CD4-positive, alpha-beta T cell treated with Interleukin-12 subunit alpha and Interleukin-12 subunit beta, for 1 hour (primary cell): ENCODE measurements at regions not wholly inside any gene's neighbourhood (a gene's known extent, or its start where the extent isn't known, plus 50 kb on each side); places are given as distances from the start of the nearest gene placed in this dataset.

Experiments
- DNase-seq: peaks from one replicate; pipeline ENCODE4 v3.0.0-alpha.2; 2020

GRCh38 chr6:164534070-164534766 is 775.2 kb downstream of the C6orf118 start:
- no peak for DNase-seq

- DNase-seq = no peak
These were observed 776.4 kb downstream of the C6orf118 start for GRCh38 chr6:164533045-164533362.

- no peak for DNase-seq
These were observed 777.0 kb downstream of the C6orf118 start for GRCh38 chr6:164532198-164533044.

GRCh38 chr6:164531736-164532135 is 777.7 kb downstream of the C6orf118 start:
- no peak for DNase-seq

GRCh38 chr6:164528539-164528938 is 780.9 kb downstream of the C6orf118 start:
- no peak for DNase-seq

GRCh38 chr6:164523087-164523654 is 786.2 kb downstream of the C6orf118 start:
- no peak for DNase-seq

GRCh38 chr6:164520916-164521315 is 788.5 kb downstream of the C6orf118 start:
- DNase-seq = no peak

- no peak for DNase-seq
These were observed 802.0 kb downstream of the C6orf118 start for GRCh38 chr6:164507206-164507940.

- no peak for DNase-seq
These were observed 804.0 kb downstream of the C6orf118 start for GRCh38 chr6:164505425-164505824.

GRCh38 chr6:164502833-164503232 is 806.6 kb downstream of the C6orf118 start:
- DNase-seq = no peak

GRCh38 chr6:164495882-164496495 is 813.4 kb downstream of the C6orf118 start:
- DNase-seq = no peak

- DNase-seq = no peak
These were observed 831.0 kb downstream of the C6orf118 start for GRCh38 chr6:164478426-164478825.

- DNase-seq = no peak
These were observed 831.6 kb downstream of the C6orf118 start for GRCh38 chr6:164477790-164478189.

- no peak for DNase-seq
These were observed 832.3 kb downstream of the C6orf118 start for GRCh38 chr6:164477101-164477500.

GRCh38 chr6:164469276-164469949 is 840.0 kb downstream of the C6orf118 start:
- DNase-seq = no peak

GRCh38 chr6:164455835-164456234 is 853.6 kb downstream of the C6orf118 start:
- DNase-seq = no peak

GRCh38 chr6:164453835-164454234 is 855.6 kb downstream of the C6orf118 start:
- DNase-seq = no peak

- no peak for DNase-seq
These were observed 866.8 kb downstream of the C6orf118 start for GRCh38 chr6:164442572-164442971.

GRCh38 chr6:164439331-164439730 is 870.1 kb downstream of the C6orf118 start:
- DNase-seq = no peak

GRCh38 chr6:164436976-164437375 is 872.4 kb downstream of the C6orf118 start:
- no peak for DNase-seq

- no peak for DNase-seq
These were observed 881.5 kb downstream of the C6orf118 start for GRCh38 chr6:164427728-164428402.

GRCh38 chr6:164424489-164424888 is 884.9 kb downstream of the C6orf118 start:
- DNase-seq = no peak
